DND-41 (cell line): ENCODE measurements at regions not wholly inside any gene's neighbourhood (a gene's known extent, or its start where the extent isn't known, plus 50 kb on each side); places are given as distances from the start of the nearest gene placed in this dataset.
A peak's percentile ranks its signal among the peaks of the same experiment; 100 is the strongest.

Source experiments
- ATAC-seq: fragments of 200-7000 bp; cut with Tn5 transposase; 3 replicates; pipeline ENCODE4 v1.9.1; 2021; ENCODE audit warnings: low read depth; ENCODE audit not compliant: insufficient read depth
- DNase-seq: peaks from one replicate; pipeline ENCODE4 v3.0.0-alpha.2; 2020
- H2AFZ ChIP-seq: 2 replicates; pipeline ENCODE4 v1.6.0; 2012; ENCODE audit warnings: low read depth, low read length
- H3K27ac ChIP-seq: 2 replicates; pipeline ENCODE4 v1.5.1; 2012; ENCODE audit warnings: low read length, inconsistent platforms
- H3K27me3 ChIP-seq: fragments of 200-600 bp; sonication (generic); 2 replicates; pipeline ENCODE4 v1.6.0; 2012; ENCODE audit warnings: low read length, mild to moderate bottlenecking, inconsistent platforms; ENCODE audit not compliant: insufficient read depth, poor library complexity
- H3K36me3 ChIP-seq: 2 replicates; pipeline ENCODE4 v1.5.1; 2012; ENCODE audit warnings: low read length, inconsistent platforms; ENCODE audit not compliant: insufficient read depth
- H3K4me1 ChIP-seq: 2 replicates; pipeline ENCODE4 v1.5.1; 2012; ENCODE audit warnings: mild to moderate bottlenecking, low read length; ENCODE audit not compliant: insufficient read depth
- H3K4me2 ChIP-seq: 2 replicates; pipeline ENCODE4 v1.6.0; 2012; ENCODE audit warnings: mild to moderate bottlenecking, moderate library complexity, low read length, inconsistent platforms; ENCODE audit not compliant: insufficient read depth
- H3K4me3 ChIP-seq, 2 experiments: fragments of 200-600 bp in 1 of 2; shearing (Covaris generic) in 1 of 2; 2 replicates each; pipeline ENCODE4 v1.5.1; 2012 to 2016; ENCODE audit warnings: inconsistent platforms in 2 of 2, low read length in 2 of 2, mild to moderate bottlenecking in 2 of 2, low read depth in 1 of 2, moderate library complexity in 1 of 2
- H3K79me2 ChIP-seq: 2 replicates; pipeline ENCODE4 v1.6.0; 2012; ENCODE audit warnings: low read length, inconsistent platforms; ENCODE audit not compliant: insufficient read depth
- H3K9ac ChIP-seq: 2 replicates; pipeline ENCODE4 v1.6.0; 2012; ENCODE audit warnings: low read depth, mild to moderate bottlenecking, inconsistent platforms, low read length, moderate library complexity
- H3K9me3 ChIP-seq: 2 replicates; pipeline ENCODE4 v1.5.1; 2012; ENCODE audit warnings: low read length, moderate library complexity, mild to moderate bottlenecking, inconsistent platforms; ENCODE audit not compliant: insufficient read depth, severe bottlenecking
- H4K20me1 ChIP-seq: 2 replicates; pipeline ENCODE4 v1.6.0; 2012; ENCODE audit warnings: low read length; ENCODE audit not compliant: insufficient read depth
- EZH2 ChIP-seq: IDR thresholded peaks from 3 replicates; pipeline ENCODE4 v1.6.1; 2012; ENCODE audit warnings: borderline replicate concordance, low read depth, mild to moderate bottlenecking, moderate library complexity, low read length, inconsistent platforms; ENCODE audit not compliant: severe bottlenecking
- TF ChIP-seq, protein P1 (sequence below): IDR thresholded peaks from 2 replicates; pipeline ENCODE4 v1.5.1; 2012; ENCODE audit warnings: borderline replicate concordance, low read length, moderate library complexity, mild to moderate bottlenecking; ENCODE audit not compliant: poor library complexity, severe bottlenecking; ENCODE audit errors: extremely low read depth

DNA sequence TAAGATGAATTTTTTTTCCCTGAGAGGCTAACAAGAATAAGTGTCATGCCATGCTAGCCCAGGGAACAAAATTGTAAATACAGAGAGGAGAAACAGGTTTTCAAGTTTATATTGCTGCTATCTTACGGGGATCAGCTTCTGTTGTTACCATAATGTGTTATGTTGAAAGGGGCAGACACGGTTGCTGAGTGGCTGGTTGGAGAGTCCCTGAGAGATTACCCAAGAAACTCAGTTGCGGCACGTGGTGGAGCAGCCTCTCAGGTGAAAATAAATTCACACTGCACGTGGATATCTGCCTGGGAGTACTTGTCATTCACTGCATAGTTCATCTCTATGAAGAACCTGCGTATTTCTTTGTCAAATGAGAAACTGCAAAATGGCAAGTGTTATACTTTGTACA is 293.6 kb downstream of the TDRD3 start:
- DNase-seq, result no peak
- H3K4me3 ChIP-seq, result no peak overlapping the region
- TF ChIP-seq, protein P1, sequence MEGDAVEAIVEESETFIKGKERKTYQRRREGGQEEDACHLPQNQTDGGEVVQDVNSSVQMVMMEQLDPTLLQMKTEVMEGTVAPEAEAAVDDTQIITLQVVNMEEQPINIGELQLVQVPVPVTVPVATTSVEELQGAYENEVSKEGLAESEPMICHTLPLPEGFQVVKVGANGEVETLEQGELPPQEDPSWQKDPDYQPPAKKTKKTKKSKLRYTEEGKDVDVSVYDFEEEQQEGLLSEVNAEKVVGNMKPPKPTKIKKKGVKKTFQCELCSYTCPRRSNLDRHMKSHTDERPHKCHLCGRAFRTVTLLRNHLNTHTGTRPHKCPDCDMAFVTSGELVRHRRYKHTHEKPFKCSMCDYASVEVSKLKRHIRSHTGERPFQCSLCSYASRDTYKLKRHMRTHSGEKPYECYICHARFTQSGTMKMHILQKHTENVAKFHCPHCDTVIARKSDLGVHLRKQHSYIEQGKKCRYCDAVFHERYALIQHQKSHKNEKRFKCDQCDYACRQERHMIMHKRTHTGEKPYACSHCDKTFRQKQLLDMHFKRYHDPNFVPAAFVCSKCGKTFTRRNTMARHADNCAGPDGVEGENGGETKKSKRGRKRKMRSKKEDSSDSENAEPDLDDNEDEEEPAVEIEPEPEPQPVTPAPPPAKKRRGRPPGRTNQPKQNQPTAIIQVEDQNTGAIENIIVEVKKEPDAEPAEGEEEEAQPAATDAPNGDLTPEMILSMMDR, result no peak
- TF ChIP-seq EZH2, result no peak

DNA sequence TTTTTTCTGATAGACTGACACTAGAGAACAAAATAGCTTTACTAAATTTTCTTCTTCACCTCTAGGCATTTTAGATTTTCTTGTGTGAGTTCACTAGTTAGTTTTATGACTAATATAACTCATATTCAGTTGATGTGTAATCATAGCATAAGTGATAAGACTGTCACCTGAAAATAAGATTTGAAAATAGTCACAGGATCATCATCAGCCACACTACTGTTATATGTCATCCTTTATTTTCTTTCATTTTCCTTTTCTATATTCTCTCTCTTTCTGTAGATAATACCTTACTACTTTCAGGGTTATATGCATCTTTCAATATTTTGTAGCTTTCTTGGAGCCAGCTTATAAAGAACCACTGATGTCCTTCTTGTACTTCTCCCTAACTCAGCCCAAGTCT is 292.6 kb downstream of the TDRD3 start:
- Histone ChIP-seq H3K4me2 (no peak overlapping the region), H3K27me3 (no peaks in the 10 kb centered on the region), H3K4me3 (no peak overlapping the region), H3K36me3 (no peaks in the 10 kb centered on the region), H3K27ac (no peak overlapping the region), H4K20me1 (no peaks in the 10 kb centered on the region), H3K79me2 (no peaks in the 10 kb centered on the region), H2AFZ (no peak overlapping the region), H3K4me1 (no peaks in the 10 kb centered on the region), H3K9ac (no peak overlapping the region), H3K9me3 (no peaks in the 10 kb centered on the region)
- ATAC-seq (no peak), DNase-seq (no peak)
- TF ChIP-seq EZH2, result no peak

More for the DNA sequence above, 293.6 kb downstream of the TDRD3 start:
- Histone ChIP-seq H3K9me3 (no peaks in the 10 kb centered on the region), H2AFZ (no peak overlapping the region), H3K79me2 (no peaks in the 10 kb centered on the region), H3K4me1 (no peaks in the 10 kb centered on the region), H3K36me3 (no peaks in the 10 kb centered on the region), H3K27me3 (no peaks in the 10 kb centered on the region), H3K4me2 (no peak overlapping the region), H3K9ac (no peak overlapping the region), H4K20me1 (no peaks in the 10 kb centered on the region), H3K27ac (no peak overlapping the region)
- ATAC-seq, result no peak

GRCh38 chr13:60689076-60689475 is 292.1 kb downstream of the TDRD3 start:
- Histone ChIP-seq H3K4me2 (no peak overlapping the region), H3K27me3 (no peaks in the 10 kb centered on the region), H2AFZ (no peak overlapping the region), H3K36me3 (no peaks in the 10 kb centered on the region), H3K79me2 (no peaks in the 10 kb centered on the region), H4K20me1 (no peaks in the 10 kb centered on the region), H3K9me3 (no peaks in the 10 kb centered on the region), H3K4me1 (no peaks in the 10 kb centered on the region), H3K4me3 (no peak overlapping the region), H3K9ac (no peak overlapping the region), H3K27ac (no peak overlapping the region)
- ATAC-seq (no peak), DNase-seq (no peak)
- TF ChIP-seq EZH2, result no peak
- TF ChIP-seq, protein P1, result no peak

DNA sequence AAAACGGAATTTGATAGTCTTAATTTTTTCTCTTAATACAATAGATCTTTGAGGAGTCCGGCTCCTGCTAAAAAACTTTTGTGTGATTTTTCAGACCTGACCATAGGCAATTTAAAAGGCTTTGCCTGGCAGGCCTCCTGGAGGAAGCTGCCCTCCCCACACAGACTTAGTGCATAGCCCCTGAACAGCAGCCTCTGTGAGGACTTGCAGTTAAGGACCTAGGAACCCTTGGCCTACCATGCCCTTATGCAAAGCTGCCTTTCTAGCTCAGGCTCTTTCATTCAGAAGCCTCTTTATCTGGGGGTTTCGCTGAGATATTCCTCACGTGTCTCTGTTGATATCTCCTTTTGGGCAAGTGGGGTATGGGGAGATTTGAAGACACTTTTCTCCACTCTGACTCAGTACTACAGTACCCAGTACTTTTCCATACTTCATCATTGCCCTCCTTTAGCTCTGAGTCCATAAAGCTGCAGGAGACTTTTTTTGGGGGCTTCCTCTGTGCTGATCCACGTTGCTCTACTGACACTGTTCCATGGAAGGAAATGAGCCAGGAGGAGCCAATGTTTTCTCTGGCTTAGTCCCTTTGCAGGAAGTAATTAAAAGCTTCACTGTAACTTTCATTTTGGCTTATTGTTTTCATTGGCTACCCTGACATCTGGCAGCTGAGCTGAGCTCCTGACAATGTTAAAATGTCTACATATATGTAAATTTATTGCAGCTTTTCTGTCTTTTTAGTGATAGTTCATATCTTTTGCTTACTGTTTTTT is 283.1 kb downstream of the TDRD3 start:
- Histone ChIP-seq H2AFZ (peak overlapping the region; percentile 61), H3K4me1 (peaks cover 4% of the 10 kb centered on the region), H3K9me3 (no peaks in the 10 kb centered on the region), H3K36me3 (no peaks in the 10 kb centered on the region), H3K4me2 (no peak overlapping the region), H3K79me2 (no peaks in the 10 kb centered on the region), H3K27ac (no peak overlapping the region), H4K20me1 (no peaks in the 10 kb centered on the region), H3K9ac (no peak overlapping the region), H3K4me3 (no peak overlapping the region), H3K27me3 (no peaks in the 10 kb centered on the region)
- TF ChIP-seq, protein P1, result no peak
- ATAC-seq, result peak; percentile 50
- DNase-seq, result no peak
